ENCODE measurements at regions not wholly inside any gene's neighbourhood (a gene's known extent, or its start where the extent isn't known, plus 50 kb on each side); places are given as distances from the start of the nearest gene placed in this dataset.

GRCh38 chr7:25279705-25280104 lies 51.4 kb upstream of the NPVF start:
- Histone ChIP-seq H3K9me3 (ENCODE audit: control insufficient read depth in 1 of 2, low read length in 2 of 2) (no peaks in the 10 kb centered on the region), H3K4me1 (ENCODE audit: control insufficient read depth in 1 of 2, insufficient read depth in 2 of 2, low read length in 2 of 2) (peaks cover 0 to 6% of the 10 kb centered on the region in 2 donors), H3K4me3 (ENCODE audit: low read depth in 1 of 2, low read length in 2 of 2) (no peak overlapping the region), H3K27me3 (ENCODE audit: control insufficient read depth in 1 of 2, insufficient read depth in 2 of 2, low read length in 2 of 2) (no peaks in the 10 kb centered on the region), H3K9ac (ENCODE audit: low read depth in 1 of 2, low read length in 2 of 2) (no peak overlapping the region), H3K27ac (ENCODE audit: low read depth, low read length) (no peak overlapping the region), H3K36me3 (ENCODE audit: control insufficient read depth in 1 of 2, insufficient read depth in 2 of 2, low read length in 2 of 2) (no peaks in the 10 kb centered on the region)

DNA sequence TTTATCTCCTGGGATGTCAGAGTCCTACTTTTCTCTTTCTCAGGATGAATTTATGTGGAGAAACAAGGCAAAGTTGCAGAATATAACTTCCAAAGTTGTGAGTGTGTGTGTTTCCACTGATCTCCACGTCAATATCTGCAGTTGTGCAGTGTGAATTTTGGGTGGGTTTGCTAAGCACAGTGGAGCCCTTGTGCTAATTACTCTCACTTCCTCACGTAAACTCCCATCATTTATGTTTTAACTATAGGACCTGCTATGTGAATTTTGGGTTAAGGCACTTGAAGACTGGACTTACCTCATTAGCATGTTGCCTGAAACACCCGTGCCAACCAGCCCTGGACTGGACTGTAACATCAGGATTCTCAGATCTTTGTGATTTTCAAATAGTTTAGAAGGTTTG lies 51.9 kb upstream of the NPVF start:
- H3K4me3 ChIP-seq (ENCODE audit: low read depth in 1 of 2, low read length in 2 of 2): no peak overlapping the region
- H3K27ac ChIP-seq (ENCODE audit: low read depth, low read length): no peak overlapping the region
- H3K4me1 ChIP-seq (ENCODE audit: control insufficient read depth in 1 of 2, insufficient read depth in 2 of 2, low read length in 2 of 2): peaks cover 0 to 6% of the 10 kb centered on the region in 2 donors
- no peaks in the 10 kb centered on the region for H3K27me3 ChIP-seq (ENCODE audit: control insufficient read depth in 1 of 2, insufficient read depth in 2 of 2, low read length in 2 of 2)
- no peaks in the 10 kb centered on the region for H3K9me3 ChIP-seq (ENCODE audit: control insufficient read depth in 1 of 2, low read length in 2 of 2)
- H3K9ac ChIP-seq (ENCODE audit: low read depth in 1 of 2, low read length in 2 of 2): no peak overlapping the region
- no peaks in the 10 kb centered on the region for H3K36me3 ChIP-seq (ENCODE audit: control insufficient read depth in 1 of 2, insufficient read depth in 2 of 2, low read length in 2 of 2)

DNA sequence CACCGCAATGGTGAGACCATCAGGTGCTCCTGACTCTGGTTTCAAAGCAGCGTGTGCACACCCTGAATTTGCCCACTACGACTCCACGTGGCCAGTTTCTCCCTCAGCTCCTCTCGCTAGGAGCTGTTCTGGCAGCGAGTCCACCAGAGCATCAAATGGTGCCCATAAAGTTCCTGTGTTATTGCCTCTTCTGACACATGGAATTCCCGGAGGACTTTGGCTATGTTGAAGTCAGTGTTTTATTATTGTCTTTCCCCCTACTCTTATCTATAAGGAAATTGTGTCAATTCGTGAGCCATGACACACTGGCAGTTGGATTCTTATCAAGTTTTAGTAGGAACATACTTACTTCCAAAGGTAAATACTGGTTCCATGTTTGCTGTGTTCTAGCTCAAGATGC lies 53.9 kb upstream of the NPVF start:
- no peaks in the 10 kb centered on the region for H3K27me3 ChIP-seq (ENCODE audit: control insufficient read depth in 1 of 2, insufficient read depth in 2 of 2, low read length in 2 of 2)
- H3K4me1 ChIP-seq (ENCODE audit: control insufficient read depth in 1 of 2, insufficient read depth in 2 of 2, low read length in 2 of 2): peaks cover 0 to 6% of the 10 kb centered on the region in 2 donors
- no peak overlapping the region for H3K9ac ChIP-seq (ENCODE audit: low read depth in 1 of 2, low read length in 2 of 2)
- H3K27ac ChIP-seq (ENCODE audit: low read depth, low read length): no peak overlapping the region
- H3K9me3 ChIP-seq (ENCODE audit: control insufficient read depth in 1 of 2, low read length in 2 of 2): no peaks in the 10 kb centered on the region
- no peak overlapping the region for H3K4me3 ChIP-seq (ENCODE audit: low read depth in 1 of 2, low read length in 2 of 2)
- H3K36me3 ChIP-seq (ENCODE audit: control insufficient read depth in 1 of 2, insufficient read depth in 2 of 2, low read length in 2 of 2): no peaks in the 10 kb centered on the region

DNA sequence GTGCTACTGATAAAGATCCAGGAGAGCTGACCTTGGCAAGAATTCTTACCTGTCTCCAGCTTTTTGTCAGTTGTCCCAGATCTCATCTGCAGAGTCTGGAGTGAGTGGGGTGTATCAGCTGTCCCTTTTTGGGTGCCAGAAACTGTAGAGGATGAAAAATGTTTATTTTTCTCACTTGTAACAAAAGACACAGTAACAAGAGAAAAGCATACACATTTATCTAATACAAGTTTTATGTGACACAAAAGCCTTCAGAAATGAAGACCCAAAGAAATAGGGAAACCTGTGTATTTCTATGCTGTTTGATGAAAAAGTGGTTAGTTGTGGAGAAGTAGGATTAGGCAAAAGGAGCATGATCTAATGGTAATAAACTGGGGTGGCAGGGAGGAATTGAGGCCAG lies 58.5 kb upstream of the NPVF start:
- no peak overlapping the region for H3K4me3 ChIP-seq (ENCODE audit: low read depth in 1 of 2, low read length in 2 of 2)
- H3K9me3 ChIP-seq (ENCODE audit: control insufficient read depth in 1 of 2, low read length in 2 of 2): no peaks in the 10 kb centered on the region
- H3K9ac ChIP-seq (ENCODE audit: low read depth in 1 of 2, low read length in 2 of 2): no peak overlapping the region
- peaks cover 0 to 3% of the 10 kb centered on the region in 2 donors for H3K4me1 ChIP-seq (ENCODE audit: control insufficient read depth in 1 of 2, insufficient read depth in 2 of 2, low read length in 2 of 2)
- no peak overlapping the region for H3K27ac ChIP-seq (ENCODE audit: low read depth, low read length)
- H3K27me3 ChIP-seq (ENCODE audit: control insufficient read depth in 1 of 2, insufficient read depth in 2 of 2, low read length in 2 of 2): no peaks in the 10 kb centered on the region
- no peaks in the 10 kb centered on the region for H3K36me3 ChIP-seq (ENCODE audit: control insufficient read depth in 1 of 2, insufficient read depth in 2 of 2, low read length in 2 of 2)

- Histone ChIP-seq H3K27me3 (ENCODE audit: control insufficient read depth in 1 of 2, insufficient read depth in 2 of 2, low read length in 2 of 2) (no peaks in the 10 kb centered on the region), H3K27ac (ENCODE audit: low read depth, low read length) (no peak overlapping the region), H3K9ac (ENCODE audit: low read depth in 1 of 2, low read length in 2 of 2) (no peak overlapping the region), H3K4me1 (ENCODE audit: control insufficient read depth in 1 of 2, insufficient read depth in 2 of 2, low read length in 2 of 2) (no peaks in the 10 kb centered on the region), H3K9me3 (ENCODE audit: control insufficient read depth in 1 of 2, low read length in 2 of 2) (no peaks in the 10 kb centered on the region), H3K36me3 (ENCODE audit: control insufficient read depth in 1 of 2, insufficient read depth in 2 of 2, low read length in 2 of 2) (no peaks in the 10 kb centered on the region), H3K4me3 (ENCODE audit: low read depth in 1 of 2, low read length in 2 of 2) (no peak overlapping the region)
These were observed 59.0 kb upstream of the NPVF start for GRCh38 chr7:25287291-25287690.

DNA sequence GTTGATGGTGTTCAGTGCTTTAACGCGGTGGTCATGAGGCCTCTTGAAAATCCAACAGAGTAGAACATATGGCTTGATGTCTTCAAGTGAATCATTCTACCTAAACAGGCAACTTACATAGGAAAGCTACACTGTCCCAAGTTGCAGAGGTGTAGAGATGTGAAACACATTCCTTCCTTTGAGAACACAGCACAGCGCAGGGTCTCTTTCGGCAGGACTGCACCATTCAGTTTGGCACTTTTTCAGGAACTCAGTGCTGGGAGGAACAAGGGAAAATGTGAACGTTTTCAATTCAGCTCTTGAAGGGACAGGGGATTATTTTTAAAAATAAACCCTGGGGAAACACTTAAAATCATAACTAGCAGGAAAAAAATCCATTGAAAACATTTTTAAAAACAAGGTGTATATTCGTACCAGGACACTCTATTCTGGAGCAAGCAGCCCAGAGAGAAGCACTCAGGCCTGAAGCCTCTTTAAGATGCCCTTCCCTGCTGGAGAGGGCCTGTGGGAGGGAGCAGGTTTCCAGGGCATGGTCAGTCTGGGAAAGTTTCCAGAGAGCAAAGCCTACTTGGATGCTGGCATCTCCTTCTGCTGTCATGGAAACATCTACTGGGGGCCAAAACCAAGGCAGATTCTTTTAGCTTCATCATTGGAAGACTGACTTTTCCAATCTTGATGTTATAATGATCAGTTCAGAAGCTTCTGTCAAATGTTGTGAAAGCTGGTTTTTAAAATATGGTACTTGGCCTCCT lies 60.4 kb upstream of the NPVF start:
- no peak overlapping the region for H3K27ac ChIP-seq (ENCODE audit: low read depth, low read length)
- no peak overlapping the region for H3K4me3 ChIP-seq (ENCODE audit: low read depth in 1 of 2, low read length in 2 of 2)
- H3K36me3 ChIP-seq (ENCODE audit: control insufficient read depth in 1 of 2, insufficient read depth in 2 of 2, low read length in 2 of 2): no peaks in the 10 kb centered on the region
- no peaks in the 10 kb centered on the region for H3K27me3 ChIP-seq (ENCODE audit: control insufficient read depth in 1 of 2, insufficient read depth in 2 of 2, low read length in 2 of 2)
- no peak overlapping the region for H3K9ac ChIP-seq (ENCODE audit: low read depth in 1 of 2, low read length in 2 of 2)
- no peaks in the 10 kb centered on the region for H3K4me1 ChIP-seq (ENCODE audit: control insufficient read depth in 1 of 2, insufficient read depth in 2 of 2, low read length in 2 of 2)
- no peaks in the 10 kb centered on the region for H3K9me3 ChIP-seq (ENCODE audit: control insufficient read depth in 1 of 2, low read length in 2 of 2)

DNA sequence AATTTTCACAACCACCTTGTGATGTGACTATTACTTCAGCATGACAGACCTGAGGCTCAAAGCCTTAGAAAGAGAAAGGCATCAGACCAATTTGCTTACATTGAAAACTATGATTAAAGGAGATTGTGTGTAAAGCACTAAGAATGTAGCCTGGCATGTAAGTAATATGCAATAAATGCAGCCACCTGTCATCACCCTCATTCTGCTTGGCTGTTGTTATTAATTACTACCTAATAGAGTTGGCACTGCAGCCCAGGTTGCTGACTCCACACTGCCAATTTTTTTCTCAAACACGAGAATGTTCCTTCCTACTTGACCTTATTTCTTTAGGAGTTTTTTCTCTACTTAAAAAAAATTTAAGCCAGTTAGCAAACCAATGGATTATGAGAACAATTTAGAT lies 61.2 kb upstream of the NPVF start:
- Histone ChIP-seq H3K4me3 (ENCODE audit: low read depth in 1 of 2, low read length in 2 of 2) (no peak overlapping the region), H3K4me1 (ENCODE audit: control insufficient read depth in 1 of 2, insufficient read depth in 2 of 2, low read length in 2 of 2) (no peaks in the 10 kb centered on the region), H3K27me3 (ENCODE audit: control insufficient read depth in 1 of 2, insufficient read depth in 2 of 2, low read length in 2 of 2) (no peaks in the 10 kb centered on the region), H3K36me3 (ENCODE audit: control insufficient read depth in 1 of 2, insufficient read depth in 2 of 2, low read length in 2 of 2) (no peaks in the 10 kb centered on the region), H3K27ac (ENCODE audit: low read depth, low read length) (no peak overlapping the region), H3K9ac (ENCODE audit: low read depth in 1 of 2, low read length in 2 of 2) (no peak overlapping the region), H3K9me3 (ENCODE audit: control insufficient read depth in 1 of 2, low read length in 2 of 2) (no peaks in the 10 kb centered on the region)

GRCh38 chr7:25294624-25295023 lies 66.3 kb upstream of the NPVF start:
- no peak overlapping the region for H3K4me3 ChIP-seq (ENCODE audit: low read depth in 1 of 2, low read length in 2 of 2)
- H3K9me3 ChIP-seq (ENCODE audit: control insufficient read depth in 1 of 2, low read length in 2 of 2): no peaks in the 10 kb centered on the region
- H3K27ac ChIP-seq (ENCODE audit: low read depth, low read length): no peak overlapping the region
- H3K36me3 ChIP-seq (ENCODE audit: control insufficient read depth in 1 of 2, insufficient read depth in 2 of 2, low read length in 2 of 2): no peaks in the 10 kb centered on the region
- H3K27me3 ChIP-seq (ENCODE audit: control insufficient read depth in 1 of 2, insufficient read depth in 2 of 2, low read length in 2 of 2): no peaks in the 10 kb centered on the region
- no peaks in the 10 kb centered on the region for H3K4me1 ChIP-seq (ENCODE audit: control insufficient read depth in 1 of 2, insufficient read depth in 2 of 2, low read length in 2 of 2)
- H3K9ac ChIP-seq (ENCODE audit: low read depth in 1 of 2, low read length in 2 of 2): no peak overlapping the region

- Histone ChIP-seq H3K27me3 (ENCODE audit: control insufficient read depth in 1 of 2, insufficient read depth in 2 of 2, low read length in 2 of 2) (no peaks in the 10 kb centered on the region), H3K4me3 (ENCODE audit: low read depth in 1 of 2, low read length in 2 of 2) (no peak overlapping the region), H3K9ac (ENCODE audit: low read depth in 1 of 2, low read length in 2 of 2) (no peak overlapping the region), H3K4me1 (ENCODE audit: control insufficient read depth in 1 of 2, insufficient read depth in 2 of 2, low read length in 2 of 2) (no peaks in the 10 kb centered on the region), H3K27ac (ENCODE audit: low read depth, low read length) (no peak overlapping the region), H3K9me3 (ENCODE audit: control insufficient read depth in 1 of 2, low read length in 2 of 2) (no peaks in the 10 kb centered on the region), H3K36me3 (ENCODE audit: control insufficient read depth in 1 of 2, insufficient read depth in 2 of 2, low read length in 2 of 2) (no peaks in the 10 kb centered on the region)
These were observed 67.1 kb upstream of the NPVF start for GRCh38 chr7:25295387-25295786.

- Histone ChIP-seq H3K9ac (ENCODE audit: low read depth in 1 of 2, low read length in 2 of 2) (no peak overlapping the region), H3K36me3 (ENCODE audit: control insufficient read depth in 1 of 2, insufficient read depth in 2 of 2, low read length in 2 of 2) (no peaks in the 10 kb centered on the region), H3K27me3 (ENCODE audit: control insufficient read depth in 1 of 2, insufficient read depth in 2 of 2, low read length in 2 of 2) (no peaks in the 10 kb centered on the region), H3K4me3 (ENCODE audit: low read depth in 1 of 2, low read length in 2 of 2) (no peak overlapping the region), H3K4me1 (ENCODE audit: control insufficient read depth in 1 of 2, insufficient read depth in 2 of 2, low read length in 2 of 2) (no peaks in the 10 kb centered on the region), H3K27ac (ENCODE audit: low read depth, low read length) (no peak overlapping the region), H3K9me3 (ENCODE audit: control insufficient read depth in 1 of 2, low read length in 2 of 2) (no peaks in the 10 kb centered on the region)
These were observed 67.8 kb upstream of the NPVF start for GRCh38 chr7:25296086-25296485.

GRCh38 chr7:25297278-25297677 lies 69.0 kb upstream of the NPVF start:
- H3K27ac ChIP-seq (ENCODE audit: low read depth, low read length): no peak overlapping the region
- H3K9me3 ChIP-seq (ENCODE audit: control insufficient read depth in 1 of 2, low read length in 2 of 2): no peaks in the 10 kb centered on the region
- H3K9ac ChIP-seq (ENCODE audit: low read depth in 1 of 2, low read length in 2 of 2): no peak overlapping the region
- no peaks in the 10 kb centered on the region for H3K4me1 ChIP-seq (ENCODE audit: control insufficient read depth in 1 of 2, insufficient read depth in 2 of 2, low read length in 2 of 2)
- no peak overlapping the region for H3K4me3 ChIP-seq (ENCODE audit: low read depth in 1 of 2, low read length in 2 of 2)
- H3K36me3 ChIP-seq (ENCODE audit: control insufficient read depth in 1 of 2, insufficient read depth in 2 of 2, low read length in 2 of 2): no peaks in the 10 kb centered on the region
- H3K27me3 ChIP-seq (ENCODE audit: control insufficient read depth in 1 of 2, insufficient read depth in 2 of 2, low read length in 2 of 2): no peaks in the 10 kb centered on the region
